Urinary bladder (tissue), 3 donors: ENCODE measurements at regions not wholly inside any gene's neighbourhood (a gene's known extent, or its start where the extent isn't known, plus 50 kb on each side); places are given as distances from the start of the nearest gene placed in this dataset.

Experiments
- DNase-seq: peaks from one replicate; pipeline ENCODE4 v3.0.0-alpha.2; 2015; ENCODE audit errors: extremely low spot score
- H3K27ac ChIP-seq: one replicate; pipeline ENCODE4 v1.5.1; 2013; ENCODE audit warnings: low read depth, mild to moderate bottlenecking, moderate library complexity
- H3K36me3 ChIP-seq: one replicate; pipeline ENCODE4 v1.6.1; 2013; ENCODE audit warnings: mild to moderate bottlenecking, moderate library complexity; ENCODE audit not compliant: insufficient read depth
- H3K4me1 ChIP-seq: one replicate; pipeline ENCODE4 v1.6.1; 2013; ENCODE audit warnings: mild to moderate bottlenecking, moderate library complexity; ENCODE audit not compliant: insufficient read depth
- H3K4me3 ChIP-seq: one replicate; pipeline ENCODE4 v1.5.1; 2013; ENCODE audit warnings: low read depth, low read length
- WGBS: extraction: QIAGEN DNeasy Blood & Tissue Kit; methylation state at CpG from one replicate; pipeline ENCODE4 v1.1.7; 2013; 5-methylcytosine and 5-hydroxymethylcytosine counted together
- donor health status: healthy with polysubstance abuse.
- donor health status: healthy.

DNA sequence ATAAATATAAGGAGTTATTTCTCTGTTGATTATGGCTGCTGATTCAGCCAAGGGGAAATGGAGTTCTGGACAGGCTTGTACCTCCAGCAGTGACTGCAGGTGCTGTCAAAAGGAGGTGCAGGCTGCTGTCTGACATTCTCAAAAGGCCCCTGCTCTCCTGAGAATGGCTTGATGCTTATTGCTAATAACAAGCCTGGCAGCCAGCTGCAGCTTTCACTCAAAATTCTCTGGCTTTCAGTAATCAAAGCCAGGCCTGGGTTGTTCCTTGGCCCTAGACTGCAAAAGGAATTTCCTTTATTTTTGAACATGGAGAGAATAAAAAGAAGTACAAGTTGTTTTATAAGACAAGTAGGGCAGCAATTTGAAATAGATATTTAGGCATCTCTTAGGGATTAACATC, 575.9 kb downstream of the MID1IP1 start:
- no peaks in the 10 kb centered on the region for H3K4me1 ChIP-seq
- H3K27ac ChIP-seq = no peak overlapping the region
- H3K36me3 ChIP-seq = no peaks in the 10 kb centered on the region
- DNase-seq = no peak
- no peak overlapping the region for H3K4me3 ChIP-seq

DNA sequence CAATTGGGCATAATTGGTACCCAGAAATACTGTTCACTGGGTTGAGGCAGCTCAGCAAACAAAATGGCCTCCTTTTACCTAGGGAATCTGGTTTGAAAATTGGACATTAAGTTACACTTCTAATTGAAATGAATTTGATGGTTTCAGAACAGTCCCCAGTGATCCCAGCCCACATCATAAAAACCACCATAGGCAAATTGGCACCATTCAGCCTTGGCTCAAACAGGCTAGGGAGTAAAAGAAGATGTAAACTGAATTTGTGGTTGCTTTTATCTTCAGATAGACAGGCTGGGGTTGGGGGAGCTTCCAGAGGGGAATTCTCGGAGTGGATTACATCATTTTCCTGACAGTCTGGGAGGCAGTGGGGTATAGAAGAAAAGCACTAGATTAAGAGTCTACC, 576.5 kb downstream of the MID1IP1 start:
- DNase-seq = no peak
- Histone ChIP-seq H3K36me3 (no peaks in the 10 kb centered on the region), H3K4me3 (no peak overlapping the region), H3K27ac (no peak overlapping the region), H3K4me1 (no peaks in the 10 kb centered on the region)
- 82% methylated on average over 1 of the region's 1 CpG for WGBS

DNA sequence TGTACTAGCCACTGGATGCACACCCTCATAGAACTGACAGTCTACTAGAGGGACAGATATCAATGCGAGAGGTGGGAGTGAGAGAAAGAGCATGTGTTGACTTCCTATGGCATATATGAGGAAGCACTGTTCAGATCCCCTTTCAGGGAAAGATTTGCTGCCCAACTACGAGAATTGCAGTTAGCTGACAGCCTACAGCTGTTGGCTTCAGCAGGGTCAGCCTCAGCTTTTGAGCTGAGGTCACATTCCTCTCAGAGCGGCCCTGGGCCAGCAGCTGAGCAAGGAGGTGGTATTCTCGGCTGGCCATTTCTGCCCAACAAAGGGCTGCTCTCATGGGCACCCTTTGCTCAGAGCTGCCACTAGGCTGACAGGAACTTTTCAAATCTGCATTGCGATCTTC, 580.2 kb downstream of the MID1IP1 start:
- H3K4me1 ChIP-seq = no peaks in the 10 kb centered on the region

GRCh38 chrX:39384996-39385395, 583.7 kb downstream of the MID1IP1 start:
- Histone ChIP-seq H3K36me3 (no peaks in the 10 kb centered on the region), H3K4me1 (no peaks in the 10 kb centered on the region), H3K27ac (no peak overlapping the region), H3K4me3 (no peak overlapping the region)
- no peak for DNase-seq
- 95% methylated on average over 6 of the region's 6 CpGs for WGBS

More for the DNA sequence above, 580.2 kb downstream of the MID1IP1 start:
- H3K36me3 ChIP-seq = no peaks in the 10 kb centered on the region
- H3K27ac ChIP-seq = no peak overlapping the region
- 69% methylated on average over 5 of the region's 5 CpGs for WGBS
- H3K4me3 ChIP-seq = no peak overlapping the region
- no peak for DNase-seq

DNA sequence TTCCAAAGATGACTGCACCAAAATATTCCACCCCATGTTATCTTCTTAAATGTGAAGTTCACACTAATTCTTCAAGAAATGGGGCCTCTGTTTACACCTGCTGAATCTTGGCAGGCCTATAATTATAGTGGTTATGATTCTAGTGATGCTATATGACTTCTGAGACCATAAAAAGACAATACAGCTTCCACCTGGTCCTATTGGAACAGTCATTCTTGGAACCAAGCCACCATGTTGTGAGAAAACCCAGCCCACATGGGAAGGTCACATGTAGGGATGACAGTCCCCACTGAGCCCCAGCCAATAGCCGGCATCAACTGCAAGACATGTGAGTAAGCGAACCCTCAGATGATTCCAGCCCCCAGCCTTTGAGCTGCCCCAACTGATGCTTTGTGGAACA, 587.5 kb downstream of the MID1IP1 start:
- no peak overlapping the region for H3K4me3 ChIP-seq
- H3K36me3 ChIP-seq = no peaks in the 10 kb centered on the region
- 89% methylated on average over 2 of the region's 2 CpGs for WGBS
- H3K4me1 ChIP-seq = no peaks in the 10 kb centered on the region
- DNase-seq = no peak
- H3K27ac ChIP-seq = no peak overlapping the region

DNA sequence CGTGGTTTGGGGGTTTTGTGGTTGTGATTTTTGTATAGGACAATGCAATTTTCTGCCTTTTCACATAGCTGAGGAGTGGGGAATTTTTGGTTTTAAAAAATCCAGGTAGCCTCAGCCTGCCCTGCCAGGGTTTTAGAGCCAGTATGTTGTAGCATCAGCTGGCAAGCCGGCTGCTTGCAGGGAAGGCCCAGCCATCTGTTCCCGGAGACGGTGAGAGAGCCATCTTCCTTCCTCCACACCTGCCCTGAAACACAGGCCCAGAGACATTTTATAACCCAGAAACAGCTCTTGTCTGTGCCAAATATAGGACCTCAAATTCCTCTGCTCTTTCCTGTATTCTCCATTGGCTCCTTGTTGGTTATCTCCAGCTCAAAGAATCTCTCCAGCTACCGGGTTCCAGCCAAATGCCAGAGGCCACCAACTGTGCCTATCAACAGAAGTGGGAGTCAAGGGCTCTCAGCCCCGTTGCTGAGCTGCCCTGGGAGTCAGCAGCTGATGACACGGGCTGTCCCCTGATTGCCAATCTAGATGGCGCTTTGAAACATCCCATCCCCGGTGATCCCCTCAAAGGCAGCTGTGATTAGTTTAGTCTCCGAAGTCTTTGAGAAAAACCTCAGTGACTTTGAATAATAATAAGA, 595.2 kb downstream of the MID1IP1 start:
- WGBS = 81% methylated on average over 10 of the region's 10 CpGs
- Histone ChIP-seq H3K4me3 (no peak overlapping the region), H3K36me3 (no peaks in the 10 kb centered on the region), H3K27ac (no peak overlapping the region), H3K4me1 (no peaks in the 10 kb centered on the region)
- DNase-seq = no peak

- WGBS = 65% methylated on average over 14 of the region's 14 CpGs
Observed at GRCh38 chrX:39397561-39398199, 596.4 kb downstream of the MID1IP1 start.

GRCh38 chrX:39398215-39398962, 597.1 kb downstream of the MID1IP1 start:
- no peak overlapping the region for H3K4me3 ChIP-seq
- WGBS = 37% methylated on average over 8 of the region's 8 CpGs
- no peaks in the 10 kb centered on the region for H3K36me3 ChIP-seq
- H3K27ac ChIP-seq = no peak overlapping the region
- no peaks in the 10 kb centered on the region for H3K4me1 ChIP-seq
- no peak for DNase-seq

More at GRCh38 chrX:39397561-39398199, 596.4 kb downstream of the MID1IP1 start:
- DNase-seq = no peak
- no peaks in the 10 kb centered on the region for H3K36me3 ChIP-seq
- H3K27ac ChIP-seq = no peak overlapping the region
- H3K4me3 ChIP-seq = no peak overlapping the region
- no peaks in the 10 kb centered on the region for H3K4me1 ChIP-seq

DNA sequence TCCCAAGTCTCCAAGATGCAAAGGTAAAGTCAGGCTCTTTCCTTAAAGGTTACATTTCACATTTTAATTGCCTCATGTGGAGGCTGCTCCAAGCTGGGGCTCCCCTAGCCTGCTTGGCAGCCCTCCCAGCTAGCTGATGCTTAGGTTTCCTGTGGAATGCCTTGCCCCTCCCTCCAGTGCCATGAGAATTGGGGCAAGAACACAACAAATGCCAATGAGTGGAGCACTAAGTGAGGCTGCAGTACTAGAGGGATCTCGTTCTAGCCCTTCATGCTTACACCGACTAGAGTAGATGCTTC, 597.7 kb downstream of the MID1IP1 start:
- Histone ChIP-seq H3K4me3 (no peak overlapping the region), H3K4me1 (no peaks in the 10 kb centered on the region), H3K36me3 (no peaks in the 10 kb centered on the region), H3K27ac (no peak overlapping the region)
- 14% methylated on average over 2 of the region's 2 CpGs for WGBS
- DNase-seq = no peak

DNA sequence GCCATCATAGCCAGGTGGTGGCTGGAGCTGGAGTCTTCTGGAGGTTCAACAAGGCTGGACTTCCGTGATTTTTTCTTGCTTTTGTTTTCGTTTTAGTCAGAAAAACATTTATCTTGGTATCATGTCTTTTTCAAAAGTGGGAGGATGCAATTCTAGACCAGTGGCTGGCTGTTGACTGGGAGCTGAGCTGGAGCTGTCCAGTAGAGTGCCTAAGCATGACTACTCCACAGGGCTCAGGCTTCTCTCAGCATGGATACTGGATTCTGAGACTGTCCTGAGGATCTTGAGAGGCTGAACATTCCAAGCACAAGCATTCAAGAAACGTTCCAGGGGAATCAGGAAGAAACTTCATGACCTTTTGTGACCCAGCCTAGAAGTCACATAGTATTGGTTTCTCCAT, 598.1 kb downstream of the MID1IP1 start:
- H3K4me3 ChIP-seq = no peak overlapping the region
- 17% methylated on average over 3 of the region's 3 CpGs for WGBS
- no peak for DNase-seq
- no peak overlapping the region for H3K27ac ChIP-seq
- no peaks in the 10 kb centered on the region for H3K36me3 ChIP-seq
- no peaks in the 10 kb centered on the region for H3K4me1 ChIP-seq

DNA sequence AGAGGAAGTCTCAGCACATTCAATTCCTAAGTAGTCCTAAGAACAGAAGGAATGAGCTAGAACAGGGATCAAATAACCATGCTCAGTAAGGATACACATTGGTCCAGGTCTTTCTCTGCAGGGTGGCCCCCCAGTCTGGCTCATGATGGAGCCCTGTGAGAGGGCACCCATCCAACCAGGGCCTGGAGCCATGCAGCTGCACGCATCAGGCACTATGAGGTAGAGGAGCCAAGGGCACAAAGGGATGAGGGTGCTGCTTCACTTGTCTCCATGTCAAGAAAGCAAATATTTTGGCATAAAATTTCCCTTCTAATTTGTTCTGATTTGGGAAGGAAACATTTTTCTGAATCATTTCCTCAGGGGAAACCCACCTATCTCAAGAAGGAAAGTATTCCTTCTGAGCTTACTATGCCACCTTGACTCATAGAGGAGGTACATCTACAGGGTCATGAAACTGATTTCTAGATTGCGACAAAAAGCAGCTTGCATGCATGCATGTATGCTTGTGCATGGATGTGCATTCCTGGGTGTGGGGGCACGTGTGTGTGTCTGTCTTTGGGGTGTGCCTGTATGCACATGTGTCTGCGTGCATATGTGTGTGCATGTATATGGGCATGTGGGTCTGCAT, 600.3 kb downstream of the MID1IP1 start:
- 95% methylated on average over 4 of the region's 4 CpGs for WGBS
- Histone ChIP-seq H3K4me3 (no peak overlapping the region), H3K4me1 (no peaks in the 10 kb centered on the region), H3K36me3 (no peaks in the 10 kb centered on the region), H3K27ac (no peak overlapping the region)
- no peak for DNase-seq

GRCh38 chrX:39402158-39402557, 600.9 kb downstream of the MID1IP1 start:
- Histone ChIP-seq H3K4me3 (no peak overlapping the region), H3K36me3 (no peaks in the 10 kb centered on the region), H3K27ac (no peak overlapping the region), H3K4me1 (no peaks in the 10 kb centered on the region)
- DNase-seq = no peak
- WGBS = 98% methylated on average over 5 of the region's 5 CpGs

DNA sequence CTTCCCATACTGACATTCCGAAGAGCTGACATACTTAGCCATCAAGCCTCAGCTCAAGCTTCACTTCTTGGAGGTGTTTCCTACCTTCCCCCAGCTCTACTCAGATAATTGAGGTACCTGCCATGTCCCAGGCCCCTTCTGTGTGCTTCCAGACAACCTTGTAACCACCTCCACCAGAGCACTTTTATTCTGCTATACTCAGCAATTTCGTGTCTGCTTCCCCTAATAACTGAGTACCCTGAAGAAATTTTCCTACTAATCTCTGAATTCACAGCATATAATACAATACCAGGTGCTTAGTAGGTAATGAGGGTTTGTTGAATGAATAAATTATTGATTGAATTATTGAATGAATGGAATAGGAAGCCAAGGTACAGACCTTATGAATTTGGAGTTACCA, 605.5 kb downstream of the MID1IP1 start:
- H3K27ac ChIP-seq = no peak overlapping the region
- DNase-seq = no peak
- H3K36me3 ChIP-seq = no peaks in the 10 kb centered on the region
- H3K4me3 ChIP-seq = no peak overlapping the region
- no peaks in the 10 kb centered on the region for H3K4me1 ChIP-seq
- WGBS = 91% methylated on average over 2 of the region's 2 CpGs
